ENCODE measurements at regions not wholly inside any gene's neighbourhood (a gene's known extent, or its start where the extent isn't known, plus 50 kb on each side); places are given as distances from the start of the nearest gene placed in this dataset.
"Not testable (repeated sequence)": the region's sequence is repeated elsewhere in the genome, so short reads cannot be mapped to it uniquely, and the experiment has no call there.

DNA sequence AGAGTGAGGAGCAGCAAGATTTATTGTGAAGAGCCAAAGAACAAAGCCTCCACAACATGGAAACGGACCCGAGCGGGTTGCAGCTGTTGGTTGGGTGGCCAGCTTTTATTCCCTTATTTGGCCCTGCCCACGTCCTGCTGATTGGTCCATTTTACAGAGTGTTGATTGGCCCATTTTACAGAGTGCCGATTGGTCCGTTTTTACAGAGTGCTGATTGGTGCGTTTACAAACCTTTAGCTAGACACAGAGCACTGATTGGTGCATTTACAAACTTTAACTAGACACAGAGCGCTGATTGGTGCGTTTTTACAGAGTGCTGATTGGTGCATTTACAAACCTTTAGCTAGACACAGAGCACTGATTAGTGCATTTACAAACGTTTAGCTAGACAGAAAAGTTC lies 592.3 kb upstream of the C16orf82 start:
- not testable (repeated sequence) for DNase-seq; H3K36me3 ChIP-seq (ENCODE audit: control insufficient read depth, insufficient read depth, low read length); H3K4me1 ChIP-seq (ENCODE audit: control insufficient read depth, insufficient read depth, low read length, poor library complexity, severe bottlenecking); H3K4me3 ChIP-seq (ENCODE audit: insufficient read depth, low read depth, low read length, poor library complexity, severe bottlenecking); H3K27ac ChIP-seq (ENCODE audit: insufficient read depth, low read length, poor library complexity, severe bottlenecking); H3K9me3 ChIP-seq (ENCODE audit: control insufficient read depth, low read length); H3K27me3 ChIP-seq (replicated peaks; ENCODE audit: control insufficient read depth, insufficient read depth, low read length, poor library complexity, severe bottlenecking)

DNA sequence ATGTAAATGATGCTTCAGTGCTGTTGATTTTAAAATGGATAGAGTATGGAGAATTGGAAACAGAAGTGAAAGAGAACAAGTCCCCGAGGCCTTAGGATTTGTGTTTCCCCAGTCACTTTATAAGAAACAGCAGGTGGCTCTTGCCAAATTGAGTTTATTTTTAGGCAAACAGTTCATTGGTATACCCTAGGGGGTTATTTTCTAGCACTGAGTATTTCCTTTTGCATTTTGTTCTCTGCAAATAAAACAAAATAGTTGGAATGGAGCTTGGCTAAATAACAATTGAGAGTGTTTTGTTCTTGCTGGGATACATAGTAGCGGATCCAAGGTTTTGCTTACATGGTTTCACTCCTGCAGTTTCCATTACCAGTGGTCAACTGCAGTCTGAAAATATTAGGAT lies 591.1 kb upstream of the C16orf82 start:
- Histone ChIP-seq H3K9me3 (ENCODE audit: control insufficient read depth, low read length) (no peaks in the 10 kb centered on the region), H3K27me3 (replicated peaks; ENCODE audit: control insufficient read depth, insufficient read depth, low read length, poor library complexity, severe bottlenecking) (no peaks in the 10 kb centered on the region), H3K4me1 (ENCODE audit: control insufficient read depth, insufficient read depth, low read length, poor library complexity, severe bottlenecking) (no peaks in the 10 kb centered on the region), H3K4me3 (ENCODE audit: insufficient read depth, low read depth, low read length, poor library complexity, severe bottlenecking) (no peak overlapping the region), H3K36me3 (ENCODE audit: control insufficient read depth, insufficient read depth, low read length) (no peaks in the 10 kb centered on the region), H3K27ac (ENCODE audit: insufficient read depth, low read length, poor library complexity, severe bottlenecking) (no peak overlapping the region)
- no peak for DNase-seq

DNA sequence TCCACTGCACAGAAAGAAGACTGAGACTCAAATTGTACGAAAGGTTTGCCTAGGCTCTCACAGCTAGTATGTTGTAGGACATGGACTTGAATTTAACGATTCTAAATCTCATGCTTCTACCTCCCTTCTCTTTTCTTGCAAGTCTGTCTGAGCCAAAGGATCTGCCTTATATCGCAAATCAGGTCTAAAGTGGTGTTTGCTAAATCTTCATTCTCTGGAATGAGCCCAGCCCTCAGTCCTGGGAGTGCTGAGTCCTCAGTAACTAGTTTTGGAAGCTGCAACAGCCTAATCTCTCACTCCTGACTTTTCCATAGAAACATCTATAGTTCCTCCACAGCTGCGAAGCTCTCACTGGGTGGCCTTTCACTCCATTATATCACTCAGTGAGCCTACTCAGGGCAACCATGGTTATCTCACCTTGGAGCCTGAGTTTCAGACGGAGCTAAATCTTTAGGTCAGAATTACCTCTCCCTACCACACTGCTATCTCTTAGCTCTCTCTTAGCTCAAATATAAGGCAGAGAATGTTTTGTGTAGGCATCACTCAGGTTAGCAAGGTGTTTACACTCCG lies 575.5 kb upstream of the C16orf82 start:
- Histone ChIP-seq H3K36me3 (ENCODE audit: control insufficient read depth, insufficient read depth, low read length) (no peaks in the 10 kb centered on the region), H3K9me3 (ENCODE audit: control insufficient read depth, low read length) (no peaks in the 10 kb centered on the region), H3K4me3 (ENCODE audit: insufficient read depth, low read depth, low read length, poor library complexity, severe bottlenecking) (no peak overlapping the region), H3K4me1 (ENCODE audit: control insufficient read depth, insufficient read depth, low read length, poor library complexity, severe bottlenecking) (no peaks in the 10 kb centered on the region), H3K27ac (ENCODE audit: insufficient read depth, low read length, poor library complexity, severe bottlenecking) (no peak overlapping the region), H3K27me3 (replicated peaks; ENCODE audit: control insufficient read depth, insufficient read depth, low read length, poor library complexity, severe bottlenecking) (no peaks in the 10 kb centered on the region)
- DNase-seq, result no peak

DNA sequence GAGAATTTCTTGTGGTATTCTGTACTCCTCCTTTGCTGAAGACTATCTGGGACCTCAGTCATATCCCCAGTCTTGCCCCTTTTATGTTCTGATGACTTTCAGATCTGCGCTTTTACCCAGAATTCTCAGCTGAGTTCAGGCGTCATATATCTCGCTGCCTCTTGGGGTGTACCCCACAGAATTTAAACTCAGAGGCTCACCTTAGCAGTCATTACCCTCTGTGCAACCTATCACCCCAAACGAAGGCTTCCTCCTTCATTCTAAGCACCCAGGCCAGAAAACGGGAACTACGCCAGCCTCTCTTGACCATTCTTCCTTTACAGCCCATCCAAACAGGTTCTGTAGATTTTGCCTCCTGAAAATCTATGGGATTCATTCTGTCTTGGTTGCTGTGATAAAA lies 574.8 kb upstream of the C16orf82 start:
- no peak overlapping the region for H3K27ac ChIP-seq (ENCODE audit: insufficient read depth, low read length, poor library complexity, severe bottlenecking)
- no peaks in the 10 kb centered on the region for H3K4me1 ChIP-seq (ENCODE audit: control insufficient read depth, insufficient read depth, low read length, poor library complexity, severe bottlenecking)
- H3K27me3 ChIP-seq (replicated peaks; ENCODE audit: control insufficient read depth, insufficient read depth, low read length, poor library complexity, severe bottlenecking), result no peaks in the 10 kb centered on the region
- DNase-seq, result no peak
- no peak overlapping the region for H3K4me3 ChIP-seq (ENCODE audit: insufficient read depth, low read depth, low read length, poor library complexity, severe bottlenecking)
- no peaks in the 10 kb centered on the region for H3K9me3 ChIP-seq (ENCODE audit: control insufficient read depth, low read length)
- H3K36me3 ChIP-seq (ENCODE audit: control insufficient read depth, insufficient read depth, low read length), result no peaks in the 10 kb centered on the region

DNA sequence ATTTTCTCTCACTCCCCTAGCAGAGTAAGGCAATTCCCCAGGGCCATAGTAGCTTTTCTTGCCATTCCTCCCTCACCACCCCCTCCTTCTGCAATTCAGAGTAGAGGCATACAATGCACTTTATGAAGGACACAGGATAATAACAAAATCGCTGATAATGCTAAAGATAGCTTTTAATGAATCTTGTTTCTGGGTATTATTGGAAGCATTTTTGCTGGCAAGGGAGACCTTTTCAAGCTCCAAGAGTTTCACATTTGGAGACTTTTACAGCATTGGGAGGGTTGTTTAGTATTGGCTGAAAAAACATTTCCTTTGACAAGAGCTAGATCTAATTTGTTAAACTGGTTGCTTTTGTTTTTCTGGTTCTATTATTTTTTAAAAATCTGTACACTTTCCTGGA lies 573.0 kb upstream of the C16orf82 start:
- no peaks in the 10 kb centered on the region for H3K4me1 ChIP-seq (ENCODE audit: control insufficient read depth, insufficient read depth, low read length, poor library complexity, severe bottlenecking)

DNA sequence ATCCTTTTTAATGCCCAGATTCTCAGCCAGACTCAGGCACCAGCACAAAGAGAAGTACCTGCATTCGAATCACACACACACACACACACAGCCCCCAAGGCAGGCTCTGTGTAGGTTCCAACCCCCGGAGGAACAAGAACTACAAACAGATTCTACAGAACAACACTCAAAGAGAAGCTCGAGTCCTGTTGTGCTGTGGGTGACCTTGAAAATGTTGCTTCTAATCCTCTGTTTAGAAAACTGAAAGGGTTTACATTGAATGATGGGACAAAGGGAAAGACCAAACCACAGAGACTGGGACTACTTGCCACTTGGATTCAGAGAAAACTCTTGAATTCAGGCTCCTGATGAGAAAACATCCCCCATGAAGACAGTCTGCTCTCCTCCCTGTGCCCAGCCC lies 568.8 kb upstream of the C16orf82 start:
- no peak overlapping the region for H3K4me3 ChIP-seq (ENCODE audit: insufficient read depth, low read depth, low read length, poor library complexity, severe bottlenecking)
- H3K36me3 ChIP-seq (ENCODE audit: control insufficient read depth, insufficient read depth, low read length), result no peaks in the 10 kb centered on the region
- no peak overlapping the region for H3K27ac ChIP-seq (ENCODE audit: insufficient read depth, low read length, poor library complexity, severe bottlenecking)
- no peaks in the 10 kb centered on the region for H3K9me3 ChIP-seq (ENCODE audit: control insufficient read depth, low read length)
- H3K27me3 ChIP-seq (replicated peaks; ENCODE audit: control insufficient read depth, insufficient read depth, low read length, poor library complexity, severe bottlenecking), result no peaks in the 10 kb centered on the region
- no peak for DNase-seq
- H3K4me1 ChIP-seq (ENCODE audit: control insufficient read depth, insufficient read depth, low read length, poor library complexity, severe bottlenecking), result no peaks in the 10 kb centered on the region

More for the DNA sequence above, 573.0 kb upstream of the C16orf82 start:
- DNase-seq, result no peak
- no peaks in the 10 kb centered on the region for H3K9me3 ChIP-seq (ENCODE audit: control insufficient read depth, low read length)
- H3K4me3 ChIP-seq (ENCODE audit: insufficient read depth, low read depth, low read length, poor library complexity, severe bottlenecking), result no peak overlapping the region
- no peaks in the 10 kb centered on the region for H3K27me3 ChIP-seq (replicated peaks; ENCODE audit: control insufficient read depth, insufficient read depth, low read length, poor library complexity, severe bottlenecking)
- H3K36me3 ChIP-seq (ENCODE audit: control insufficient read depth, insufficient read depth, low read length), result no peaks in the 10 kb centered on the region
- H3K27ac ChIP-seq (ENCODE audit: insufficient read depth, low read length, poor library complexity, severe bottlenecking), result no peak overlapping the region

DNA sequence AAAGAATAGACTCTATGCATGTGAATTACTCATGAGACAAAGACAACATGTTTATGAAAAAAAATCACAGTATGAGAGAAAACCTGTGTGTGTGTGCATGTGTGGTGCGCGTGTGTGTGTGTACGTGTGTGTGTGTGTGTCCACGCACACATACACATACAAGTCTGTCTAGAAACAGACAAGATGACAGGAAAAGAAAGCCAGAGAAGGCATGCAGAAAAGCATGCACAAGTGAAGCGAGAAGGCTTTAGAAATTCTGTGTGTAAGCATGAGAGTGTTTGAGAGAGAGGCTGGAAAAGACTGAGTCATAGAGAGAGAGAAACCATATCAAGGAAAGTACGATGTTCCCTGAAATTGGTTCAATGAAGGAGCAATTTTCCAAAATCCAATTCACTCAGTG lies 566.4 kb upstream of the C16orf82 start:
- Histone ChIP-seq H3K4me3 (ENCODE audit: insufficient read depth, low read depth, low read length, poor library complexity, severe bottlenecking) (no peak overlapping the region), H3K4me1 (ENCODE audit: control insufficient read depth, insufficient read depth, low read length, poor library complexity, severe bottlenecking) (no peaks in the 10 kb centered on the region), H3K36me3 (ENCODE audit: control insufficient read depth, insufficient read depth, low read length) (no peaks in the 10 kb centered on the region), H3K27ac (ENCODE audit: insufficient read depth, low read length, poor library complexity, severe bottlenecking) (no peak overlapping the region), H3K9me3 (ENCODE audit: control insufficient read depth, low read length) (no peaks in the 10 kb centered on the region), H3K27me3 (replicated peaks; ENCODE audit: control insufficient read depth, insufficient read depth, low read length, poor library complexity, severe bottlenecking) (no peaks in the 10 kb centered on the region)
- DNase-seq, result no peak

DNA sequence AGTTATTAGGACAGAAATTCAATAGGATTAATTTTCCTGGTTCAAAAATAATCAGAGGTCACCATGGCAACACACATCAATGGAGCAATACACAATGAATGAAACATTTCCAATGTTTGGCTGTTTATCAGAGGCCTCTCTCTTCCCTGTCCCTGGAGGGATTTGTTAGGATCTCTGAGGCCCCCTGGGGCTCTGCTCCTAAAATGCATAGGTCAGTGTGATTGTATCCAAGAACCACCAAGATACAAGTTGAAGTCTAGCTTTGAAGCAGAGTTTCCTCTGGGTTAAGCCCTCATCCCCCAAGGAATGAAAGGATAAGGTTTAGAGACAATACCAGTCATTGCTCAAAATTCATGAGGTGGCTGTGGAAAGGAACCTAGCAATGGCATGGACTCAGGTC lies 561.2 kb upstream of the C16orf82 start:
- H3K36me3 ChIP-seq (ENCODE audit: control insufficient read depth, insufficient read depth, low read length), result no peaks in the 10 kb centered on the region
- H3K4me3 ChIP-seq (ENCODE audit: insufficient read depth, low read depth, low read length, poor library complexity, severe bottlenecking), result no peak overlapping the region
- no peaks in the 10 kb centered on the region for H3K27me3 ChIP-seq (replicated peaks; ENCODE audit: control insufficient read depth, insufficient read depth, low read length, poor library complexity, severe bottlenecking)
- H3K27ac ChIP-seq (ENCODE audit: insufficient read depth, low read length, poor library complexity, severe bottlenecking), result no peak overlapping the region
- no peak for DNase-seq
- H3K4me1 ChIP-seq (ENCODE audit: control insufficient read depth, insufficient read depth, low read length, poor library complexity, severe bottlenecking), result no peaks in the 10 kb centered on the region
- no peaks in the 10 kb centered on the region for H3K9me3 ChIP-seq (ENCODE audit: control insufficient read depth, low read length)

DNA sequence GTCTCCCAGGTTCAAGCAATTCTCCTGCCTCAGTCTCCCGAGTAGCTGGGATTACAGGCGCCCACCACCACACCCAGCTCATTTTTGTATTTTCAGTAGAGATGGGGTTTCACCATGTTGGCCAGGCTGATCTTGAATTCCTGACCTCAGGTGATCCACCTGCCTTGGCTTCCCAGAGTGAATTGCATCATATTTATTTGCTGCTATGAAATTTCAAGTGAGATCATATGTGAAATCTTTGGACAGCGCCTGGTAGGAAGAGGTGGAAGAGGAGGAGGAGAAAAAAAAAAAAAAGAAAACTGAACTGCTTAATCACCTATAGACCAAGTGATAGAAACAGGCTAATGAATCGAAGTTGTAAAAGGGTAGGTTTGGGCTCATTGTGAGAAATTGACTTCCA lies 557.8 kb upstream of the C16orf82 start:
- DNase-seq; H3K27ac ChIP-seq (ENCODE audit: insufficient read depth, low read length, poor library complexity, severe bottlenecking); H3K4me3 ChIP-seq (ENCODE audit: insufficient read depth, low read depth, low read length, poor library complexity, severe bottlenecking); H3K9me3 ChIP-seq (ENCODE audit: control insufficient read depth, low read length); H3K36me3 ChIP-seq (ENCODE audit: control insufficient read depth, insufficient read depth, low read length); H3K27me3 ChIP-seq (replicated peaks; ENCODE audit: control insufficient read depth, insufficient read depth, low read length, poor library complexity, severe bottlenecking); H3K4me1 ChIP-seq (ENCODE audit: control insufficient read depth, insufficient read depth, low read length, poor library complexity, severe bottlenecking): not testable (repeated sequence)

DNA sequence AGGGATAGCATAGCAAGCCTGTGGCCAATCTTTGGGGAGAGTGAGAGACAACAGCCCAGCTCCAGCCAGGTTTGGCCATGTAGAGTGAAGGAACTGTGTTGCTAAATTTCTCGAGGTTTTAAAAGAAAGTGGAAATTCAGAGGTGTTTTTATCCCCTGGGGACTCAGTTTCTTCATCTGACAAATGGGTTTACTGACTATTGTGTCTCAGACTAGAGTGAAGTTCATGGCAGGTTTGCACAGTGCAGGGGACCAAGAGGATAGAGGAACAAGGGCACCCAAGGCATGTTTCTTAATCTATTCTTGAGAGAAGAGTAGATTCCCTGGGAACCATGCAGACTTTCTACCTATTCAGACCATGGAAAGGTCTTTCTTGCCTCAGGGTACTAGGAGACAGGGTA lies 555.8 kb upstream of the C16orf82 start:
- no peaks in the 10 kb centered on the region for H3K27me3 ChIP-seq (replicated peaks; ENCODE audit: control insufficient read depth, insufficient read depth, low read length, poor library complexity, severe bottlenecking)
- no peaks in the 10 kb centered on the region for H3K9me3 ChIP-seq (ENCODE audit: control insufficient read depth, low read length)
- no peaks in the 10 kb centered on the region for H3K36me3 ChIP-seq (ENCODE audit: control insufficient read depth, insufficient read depth, low read length)
- no peaks in the 10 kb centered on the region for H3K4me1 ChIP-seq (ENCODE audit: control insufficient read depth, insufficient read depth, low read length, poor library complexity, severe bottlenecking)
- H3K4me3 ChIP-seq (ENCODE audit: insufficient read depth, low read depth, low read length, poor library complexity, severe bottlenecking), result no peak overlapping the region
- no peak overlapping the region for H3K27ac ChIP-seq (ENCODE audit: insufficient read depth, low read length, poor library complexity, severe bottlenecking)
- no peak for DNase-seq

DNA sequence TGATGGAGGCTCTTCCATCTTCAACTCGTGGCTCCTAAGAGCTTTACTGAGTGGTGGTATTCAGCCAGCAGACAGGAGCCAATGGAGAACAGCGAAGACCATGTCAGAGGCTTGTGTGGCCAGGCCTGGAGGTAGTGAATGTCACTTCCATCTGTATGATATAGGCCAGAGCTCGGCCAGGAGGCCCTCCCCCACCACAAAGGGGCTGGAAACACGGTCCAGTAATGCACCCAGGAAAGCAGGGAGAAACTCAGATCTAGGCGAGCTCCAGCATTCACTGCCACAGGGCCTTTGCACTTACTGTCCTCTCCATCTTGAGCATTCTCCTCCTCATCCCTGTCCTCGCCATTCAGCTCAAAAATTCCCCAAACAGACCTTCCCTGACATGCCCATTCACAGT lies 555.3 kb upstream of the C16orf82 start:
- Histone ChIP-seq H3K9me3 (ENCODE audit: control insufficient read depth, low read length) (no peaks in the 10 kb centered on the region), H3K4me1 (ENCODE audit: control insufficient read depth, insufficient read depth, low read length, poor library complexity, severe bottlenecking) (no peaks in the 10 kb centered on the region), H3K4me3 (ENCODE audit: insufficient read depth, low read depth, low read length, poor library complexity, severe bottlenecking) (no peak overlapping the region), H3K27ac (ENCODE audit: insufficient read depth, low read length, poor library complexity, severe bottlenecking) (no peak overlapping the region), H3K27me3 (replicated peaks; ENCODE audit: control insufficient read depth, insufficient read depth, low read length, poor library complexity, severe bottlenecking) (no peaks in the 10 kb centered on the region), H3K36me3 (ENCODE audit: control insufficient read depth, insufficient read depth, low read length) (no peaks in the 10 kb centered on the region)
- DNase-seq, result no peak

Data from effector memory CD4-positive, alpha-beta T cell (primary cell).